ENCODE measurements at regions not wholly inside any gene's neighbourhood (a gene's known extent, or its start where the extent isn't known, plus 50 kb on each side); places are given as distances from the start of the nearest gene placed in this dataset.

DNA sequence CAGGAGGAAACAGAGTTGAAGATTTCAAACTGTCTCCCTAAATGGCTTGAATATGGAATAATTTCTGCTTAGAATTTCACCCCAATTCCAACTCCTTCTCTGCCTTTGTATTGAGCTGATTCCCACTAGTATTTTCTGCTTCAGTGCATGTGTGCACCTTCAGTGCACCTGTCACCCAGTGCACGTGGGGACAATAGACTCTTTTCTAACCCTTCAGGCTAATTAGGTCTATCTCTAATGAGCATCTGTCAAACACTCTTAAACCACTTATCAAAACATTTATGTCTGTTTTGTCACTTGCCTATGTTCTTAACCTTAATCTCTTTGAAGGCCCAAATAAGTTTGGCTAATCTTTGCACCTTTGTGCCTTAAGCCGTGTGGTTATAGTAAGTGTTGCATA lies 232.0 kb upstream of the NETO1 start:
- TF ChIP-seq, protein P1, sequence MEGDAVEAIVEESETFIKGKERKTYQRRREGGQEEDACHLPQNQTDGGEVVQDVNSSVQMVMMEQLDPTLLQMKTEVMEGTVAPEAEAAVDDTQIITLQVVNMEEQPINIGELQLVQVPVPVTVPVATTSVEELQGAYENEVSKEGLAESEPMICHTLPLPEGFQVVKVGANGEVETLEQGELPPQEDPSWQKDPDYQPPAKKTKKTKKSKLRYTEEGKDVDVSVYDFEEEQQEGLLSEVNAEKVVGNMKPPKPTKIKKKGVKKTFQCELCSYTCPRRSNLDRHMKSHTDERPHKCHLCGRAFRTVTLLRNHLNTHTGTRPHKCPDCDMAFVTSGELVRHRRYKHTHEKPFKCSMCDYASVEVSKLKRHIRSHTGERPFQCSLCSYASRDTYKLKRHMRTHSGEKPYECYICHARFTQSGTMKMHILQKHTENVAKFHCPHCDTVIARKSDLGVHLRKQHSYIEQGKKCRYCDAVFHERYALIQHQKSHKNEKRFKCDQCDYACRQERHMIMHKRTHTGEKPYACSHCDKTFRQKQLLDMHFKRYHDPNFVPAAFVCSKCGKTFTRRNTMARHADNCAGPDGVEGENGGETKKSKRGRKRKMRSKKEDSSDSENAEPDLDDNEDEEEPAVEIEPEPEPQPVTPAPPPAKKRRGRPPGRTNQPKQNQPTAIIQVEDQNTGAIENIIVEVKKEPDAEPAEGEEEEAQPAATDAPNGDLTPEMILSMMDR (IDR thresholded peaks at IDR 0.05): no peak
- no peak for TF ChIP-seq POLR2A (IDR thresholded peaks at IDR 0.05)
- TF ChIP-seq POLR2AphosphoS5 (IDR thresholded peaks at IDR 0.05): no peak
- TF ChIP-seq EP300 (IDR thresholded peaks at IDR 0.05): no peak

Measured in gastroesophageal sphincter (tissue), 3 donors.